GM23338 (cell line): ENCODE measurements at regions not wholly inside any gene's neighbourhood (a gene's known extent, or its start where the extent isn't known, plus 50 kb on each side); places are given as distances from the start of the nearest gene placed in this dataset. TPM values are rescaled to one million over a fixed set of nuclear protein-coding genes. Genes with fewer than 3 reads are reported as not detected.
"Not testable (repeated sequence)": the region's sequence is repeated elsewhere in the genome, so short reads cannot be mapped to it uniquely, and the experiment has no call there.

ENCODE experiments used
- ATAC-seq: fragments of 200-7000 bp; cut with Tn5 transposase; 3 replicates; pipeline ENCODE4 v1.9.1; 2020
- DNase-seq: peaks from one replicate; pipeline ENCODE4 v3.0.0-alpha.2; 2015; ENCODE audit warnings: low spot score
- H2AFZ ChIP-seq: fragments of 200-600 bp; sonication (generic); 2 replicates; pipeline ENCODE4 v1.8.0; 2016; ENCODE audit warnings: antibody characterized with exemption, mild to moderate bottlenecking, moderate library complexity
- H3F3A ChIP-seq: fragments of 200-600 bp; sonication (generic); replicated peaks from 2 replicates; pipeline ENCODE4 v1.8.0; 2017; ENCODE audit warnings: antibody characterized with exemption, mixed run types, low read depth
- H3K27ac ChIP-seq: fragments of 200-600 bp; sonication (generic); 2 replicates; pipeline ENCODE4 v1.6.1; 2016; ENCODE audit warnings: low read depth
- H3K27me3 ChIP-seq: fragments of 200-600 bp; sonication (generic); 2 replicates; pipeline ENCODE4 v1.8.0; 2016; ENCODE audit warnings: mild to moderate bottlenecking, mixed run types, moderate library complexity; ENCODE audit not compliant: insufficient read depth
- H3K36me3 ChIP-seq: fragments of 200-600 bp; sonication (generic); 2 replicates; pipeline ENCODE4 v1.8.0; 2016; ENCODE audit warnings: mild to moderate bottlenecking; ENCODE audit not compliant: insufficient read depth
- H3K4me1 ChIP-seq: fragments of 200-600 bp; sonication (generic); 2 replicates; pipeline ENCODE4 v1.8.0; 2016; ENCODE audit warnings: mild to moderate bottlenecking, moderate library complexity; ENCODE audit not compliant: insufficient read depth
- H3K4me2 ChIP-seq: fragments of 200-600 bp; sonication (generic); 2 replicates; pipeline ENCODE4 v1.7.1; 2017; ENCODE audit warnings: mixed run types
- H3K4me3 ChIP-seq: fragments of 200-600 bp; sonication (generic); 2 replicates; pipeline ENCODE4 v1.6.1; 2016; ENCODE audit warnings: mixed run types
- H3K79me2 ChIP-seq: fragments of 200-600 bp; sonication (generic); replicated peaks from 2 replicates; pipeline ENCODE4 v1.8.0; 2017; ENCODE audit warnings: mild to moderate bottlenecking; ENCODE audit not compliant: insufficient read depth
- H3K9me2 ChIP-seq: fragments of 200-600 bp; sonication (generic); 2 replicates; pipeline ENCODE4 v1.8.0; 2017; ENCODE audit not compliant: insufficient read depth
- H4K20me1 ChIP-seq: fragments of 200-600 bp; sonication (generic); replicated peaks from 2 replicates; pipeline ENCODE4 v1.8.0; 2017; ENCODE audit warnings: mild to moderate bottlenecking; ENCODE audit not compliant: insufficient read depth
- H3K27ac Mint-ChIP-seq: 2 replicates; pipeline ENCODE4 v1.8.0; 2020; ENCODE audit warnings: inconsistent platforms, mild to moderate bottlenecking, moderate library complexity, mixed read lengths
- H3K27me3 Mint-ChIP-seq: 3 replicates; pipeline ENCODE4 v1.8.0; 2022; ENCODE audit warnings: low read depth, mild to moderate bottlenecking, moderate library complexity, mixed read lengths, inconsistent platforms; ENCODE audit not compliant: insufficient read depth, poor library complexity
- H3K36me3 Mint-ChIP-seq: 3 replicates; pipeline ENCODE4 v1.8.0; 2021; ENCODE audit warnings: low read depth, mild to moderate bottlenecking, inconsistent platforms, moderate library complexity, mixed read lengths
- H3K4me1 Mint-ChIP-seq: 3 replicates; pipeline ENCODE4 v1.8.0; 2020; ENCODE audit warnings: mild to moderate bottlenecking, inconsistent platforms, mixed read lengths
- H3K4me3 Mint-ChIP-seq: 3 replicates; pipeline ENCODE4 v1.8.0; 2021; ENCODE audit warnings: moderate library complexity, mild to moderate bottlenecking, inconsistent platforms, mixed read lengths
- H3K9me3 Mint-ChIP-seq: 3 replicates; pipeline ENCODE4 v1.8.0; 2020; ENCODE audit warnings: moderate library complexity, mild to moderate bottlenecking, inconsistent platforms, mixed read lengths
- small RNA-seq: library from RNA; depleted of rRNA; stranded (forward); fragments of <200 nt; gene quantifications from one replicate; pipeline ENCODE3, GENCODE V24; 2014; ENCODE audit warnings: low replicate concordance

DNA sequence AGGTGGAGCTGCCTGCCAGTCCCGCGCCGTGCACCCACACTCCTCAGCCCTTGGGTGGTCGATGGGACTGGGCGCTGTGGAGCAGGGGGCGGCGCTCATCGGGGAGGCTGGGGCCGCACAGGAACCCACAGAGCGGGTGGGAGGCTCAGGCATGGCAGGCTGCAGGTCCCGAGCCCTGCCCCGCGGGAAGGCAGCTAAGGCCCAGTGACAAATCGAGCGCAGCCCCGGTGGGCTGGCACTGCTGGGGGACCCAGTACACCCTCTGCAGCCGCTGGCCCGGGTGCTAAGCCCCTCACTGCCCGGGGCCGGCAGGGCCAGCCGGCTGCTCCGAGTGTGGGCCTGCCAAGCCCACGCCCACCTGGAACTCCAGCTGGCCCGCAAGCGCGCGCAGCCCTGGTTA lies 52.3 kb upstream of the CXorf51A start:
- H3K27ac Mint-ChIP-seq, H3F3A ChIP-seq, H3K9me2 ChIP-seq, H3K27me3 ChIP-seq, ATAC-seq, DNase-seq, H3K4me1 ChIP-seq, H3K27ac ChIP-seq, H3K36me3 ChIP-seq, H3K4me3 ChIP-seq, H3K36me3 Mint-ChIP-seq, H3K4me1 Mint-ChIP-seq, H3K4me3 Mint-ChIP-seq, H3K4me2 ChIP-seq, H3K27me3 Mint-ChIP-seq, H4K20me1 ChIP-seq, H2AFZ ChIP-seq, H3K79me2 ChIP-seq: not testable (repeated sequence)
- H3K9me3 Mint-ChIP-seq, result peaks cover 56% of the 10 kb centered on the region

DNA sequence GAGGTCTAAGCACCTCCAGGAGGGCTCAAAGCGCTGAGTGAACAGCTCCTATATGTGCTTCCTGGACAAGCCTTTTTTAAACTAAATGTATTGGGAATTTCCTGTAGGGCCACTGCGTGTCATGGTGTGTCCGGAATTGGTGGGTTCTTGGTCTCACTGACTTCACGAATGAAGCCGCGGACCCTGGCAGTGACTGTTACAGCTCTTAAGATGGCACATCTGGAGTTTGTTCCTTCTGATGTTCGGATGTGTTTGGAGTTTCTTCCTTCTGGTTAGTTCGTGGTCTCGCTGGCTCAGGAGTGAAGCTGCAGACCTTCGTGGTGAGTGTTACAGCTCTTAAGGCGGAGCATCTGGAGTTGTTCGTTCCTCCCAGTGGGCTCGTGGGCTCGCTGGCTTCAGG lies 51.2 kb upstream of the CXorf51A start:
- H3K4me1 Mint-ChIP-seq, H3K36me3 ChIP-seq, H3K79me2 ChIP-seq, H3K27me3 Mint-ChIP-seq, H3K9me2 ChIP-seq, H3K36me3 Mint-ChIP-seq, ATAC-seq, H3K4me3 Mint-ChIP-seq, H4K20me1 ChIP-seq, H3K4me1 ChIP-seq, H3K4me3 ChIP-seq, H3F3A ChIP-seq, H3K27me3 ChIP-seq, DNase-seq, H3K27ac ChIP-seq, H2AFZ ChIP-seq, H3K4me2 ChIP-seq, H3K27ac Mint-ChIP-seq: not testable (repeated sequence)
- peaks cover 57% of the 10 kb centered on the region for H3K9me3 Mint-ChIP-seq

Small RNA genes in the stretch of these regions (small RNA-seq; reads per million reads assigned to genes)
- gene Z99497.1, result not detected
